HG03378 (cell line): ENCODE measurements at regions not wholly inside any gene's neighbourhood (a gene's known extent, or its start where the extent isn't known, plus 50 kb on each side); places are given as distances from the start of the nearest gene placed in this dataset.
A peak's percentile ranks its signal among the peaks of the same experiment; 100 is the strongest.
"Not testable (repeated sequence)": the region's sequence is repeated elsewhere in the genome, so short reads cannot be mapped to it uniquely, and the experiment has no call there.

Source experiments
- ATAC-seq: cut with Tn5 transposase; IDR thresholded peaks from one replicate; pipeline ENCODE4 v1.9.1; 2021; ENCODE audit warnings: mild to moderate bottlenecking, moderate library complexity; ENCODE audit not compliant: unreplicated experiment

- no peak for ATAC-seq
These were observed 133.9 kb upstream of the FOXN2 start for GRCh38 chr2:48180557-48180956.

DNA sequence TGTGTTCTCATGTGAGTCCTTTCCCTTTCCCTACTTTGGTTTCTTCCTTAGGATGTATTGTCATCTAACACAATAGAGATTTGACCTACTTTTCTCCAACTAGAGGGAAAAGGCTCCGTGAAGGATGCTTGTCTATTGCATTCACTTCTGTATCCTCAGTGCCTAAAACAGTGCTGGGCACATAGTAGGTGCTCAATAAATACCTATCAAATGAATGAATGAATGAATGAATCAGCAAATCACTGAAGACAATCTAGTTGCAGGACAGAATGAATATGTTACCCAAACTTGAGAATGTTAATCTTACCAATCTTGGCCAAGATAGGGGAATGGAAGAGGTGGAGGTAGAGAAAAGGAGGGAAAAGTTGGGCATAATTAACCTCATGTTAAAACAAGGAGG, 131.2 kb upstream of the FOXN2 start:
- ATAC-seq: no peak

GRCh38 chr2:48183991-48184390, 130.5 kb upstream of the FOXN2 start:
- no peak for ATAC-seq

DNA sequence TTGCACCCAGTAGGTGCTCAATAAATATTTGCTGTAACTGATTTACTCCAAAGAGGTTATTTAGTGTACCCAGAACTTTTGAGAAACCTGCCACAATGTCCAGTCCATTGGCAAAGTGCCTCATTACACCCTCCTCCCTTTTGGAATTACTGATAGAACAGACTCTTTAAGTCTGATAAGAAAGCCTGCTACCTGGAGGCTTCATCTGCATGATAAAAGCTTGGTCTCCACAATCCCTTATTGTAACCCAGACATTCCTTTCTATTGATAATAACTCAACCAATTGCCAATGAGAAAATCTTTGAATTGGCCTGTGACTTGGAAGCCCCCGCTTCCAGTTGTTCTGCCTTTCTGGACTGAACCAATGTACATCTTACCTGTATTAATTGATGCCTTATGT, 127.0 kb upstream of the FOXN2 start:
- no peak for ATAC-seq

DNA sequence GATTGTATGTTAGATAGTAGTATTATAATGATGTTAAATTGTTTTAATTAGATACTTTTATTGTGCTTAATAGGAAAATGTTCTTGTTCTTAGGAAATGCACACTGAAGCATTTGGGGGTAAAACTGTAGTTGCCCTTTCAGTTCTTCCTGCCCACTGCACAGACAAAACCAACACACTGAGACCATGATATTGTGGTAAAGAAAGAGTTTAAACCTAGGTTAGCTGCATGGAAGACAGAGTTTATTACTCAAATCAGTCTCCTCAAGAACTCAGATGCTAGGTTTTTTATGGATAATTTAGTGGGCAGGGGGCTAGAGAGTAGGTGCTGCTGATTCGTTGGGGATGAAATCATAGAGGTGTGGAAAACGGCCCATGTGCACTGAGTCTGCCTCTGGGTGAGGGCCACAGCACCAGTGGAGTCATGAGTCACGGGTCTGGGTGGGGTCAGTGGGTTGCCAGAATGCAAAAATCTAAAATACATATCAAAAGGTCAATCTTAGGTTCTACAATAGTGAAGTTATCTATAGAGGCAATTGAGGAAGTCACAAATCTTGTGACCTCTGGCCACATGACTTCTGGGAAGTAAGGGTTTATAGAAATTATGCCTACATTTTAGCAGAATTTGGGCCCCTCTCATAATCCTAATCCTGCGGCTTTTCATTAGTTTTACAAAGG, 124.8 kb upstream of the FOXN2 start:
- ATAC-seq: no peak

- ATAC-seq: no peak
These were observed 124.3 kb upstream of the FOXN2 start for GRCh38 chr2:48190230-48190629.

- no peak for ATAC-seq
These were observed 119.8 kb upstream of the FOXN2 start for GRCh38 chr2:48194641-48195040.

DNA sequence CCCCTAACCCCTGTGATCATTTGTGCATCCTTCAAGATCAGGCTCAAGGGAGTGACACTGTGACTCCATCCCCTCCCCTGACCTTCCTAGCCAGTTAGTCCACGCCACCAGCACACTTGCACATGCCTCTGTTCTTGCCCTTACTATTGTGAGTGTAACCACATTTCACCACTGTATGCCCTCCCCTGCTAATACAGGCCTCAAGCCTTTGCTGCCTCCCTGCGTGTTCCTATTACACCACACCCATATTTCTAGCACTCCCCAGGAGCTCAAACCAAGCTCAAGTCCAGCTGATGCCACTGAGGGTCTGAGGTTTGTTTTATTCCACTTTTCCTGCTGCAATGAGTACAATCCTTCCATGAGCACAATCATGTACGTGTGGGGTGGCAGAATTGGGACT, 119.3 kb upstream of the FOXN2 start:
- no peak for ATAC-seq

DNA sequence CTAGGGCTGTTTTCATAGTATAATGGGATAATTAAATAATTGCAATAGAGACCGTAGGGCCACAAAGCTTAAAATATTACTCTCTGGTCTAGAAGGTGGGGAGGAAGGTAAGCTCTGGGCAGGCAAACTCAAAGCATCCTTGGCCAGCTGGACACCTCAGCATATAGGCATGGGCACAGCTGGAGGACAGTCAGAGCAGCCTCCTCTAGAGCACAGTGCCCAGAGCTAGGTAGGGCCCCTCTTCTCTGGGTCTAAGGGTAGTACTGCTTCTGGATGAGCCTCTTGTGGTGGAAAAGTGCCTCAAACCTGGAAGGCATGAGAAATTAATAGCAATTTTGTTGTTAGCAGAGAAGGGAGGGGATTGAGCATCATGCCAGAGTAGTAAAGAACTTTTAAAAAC, 116.9 kb upstream of the FOXN2 start:
- no peak for ATAC-seq

GRCh38 chr2:48198371-48198770, 116.1 kb upstream of the FOXN2 start:
- no peak for ATAC-seq

DNA sequence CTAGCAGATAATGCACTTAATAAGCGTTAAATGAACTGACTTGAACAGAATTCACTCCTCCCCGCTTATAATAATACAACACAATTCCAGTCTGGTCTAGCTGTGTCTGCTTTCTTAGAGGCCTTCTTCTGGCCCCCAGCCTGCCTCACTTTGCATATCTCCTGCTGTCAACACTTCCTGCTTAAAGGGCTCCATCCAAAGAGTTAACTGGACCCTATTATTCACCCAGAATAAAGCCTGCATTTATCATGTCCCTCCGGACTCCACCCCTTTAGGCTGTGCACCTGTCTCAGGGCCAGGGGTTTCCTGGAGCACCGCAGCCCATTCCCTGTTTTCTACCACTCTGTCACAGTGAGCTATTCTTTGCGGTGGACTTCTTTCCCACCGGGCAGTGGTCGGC, 115.4 kb upstream of the FOXN2 start:
- ATAC-seq: no peak

- ATAC-seq: peak; percentile 54
These were observed 113.7 kb upstream of the FOXN2 start for GRCh38 chr2:48200620-48201293.

DNA sequence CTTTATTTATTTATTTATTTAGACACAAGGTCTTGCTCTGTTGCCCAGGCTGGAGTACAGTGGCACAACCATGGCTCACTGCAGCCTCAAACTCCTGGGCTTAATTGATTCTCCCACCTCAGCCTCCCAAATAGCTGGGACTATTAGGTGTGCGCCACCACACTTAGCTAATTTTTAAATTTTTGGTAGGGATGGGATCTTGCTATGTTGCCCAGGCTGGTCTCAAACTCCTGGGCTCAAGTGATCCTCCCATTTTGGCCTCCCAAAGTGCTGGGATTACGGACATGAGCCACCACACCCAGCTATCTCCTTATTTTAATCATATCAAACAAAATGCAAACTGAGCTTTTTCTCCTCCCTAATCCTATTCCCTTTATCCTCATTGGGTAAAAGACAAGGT, 113.0 kb upstream of the FOXN2 start:
- ATAC-seq: not testable (repeated sequence)

DNA sequence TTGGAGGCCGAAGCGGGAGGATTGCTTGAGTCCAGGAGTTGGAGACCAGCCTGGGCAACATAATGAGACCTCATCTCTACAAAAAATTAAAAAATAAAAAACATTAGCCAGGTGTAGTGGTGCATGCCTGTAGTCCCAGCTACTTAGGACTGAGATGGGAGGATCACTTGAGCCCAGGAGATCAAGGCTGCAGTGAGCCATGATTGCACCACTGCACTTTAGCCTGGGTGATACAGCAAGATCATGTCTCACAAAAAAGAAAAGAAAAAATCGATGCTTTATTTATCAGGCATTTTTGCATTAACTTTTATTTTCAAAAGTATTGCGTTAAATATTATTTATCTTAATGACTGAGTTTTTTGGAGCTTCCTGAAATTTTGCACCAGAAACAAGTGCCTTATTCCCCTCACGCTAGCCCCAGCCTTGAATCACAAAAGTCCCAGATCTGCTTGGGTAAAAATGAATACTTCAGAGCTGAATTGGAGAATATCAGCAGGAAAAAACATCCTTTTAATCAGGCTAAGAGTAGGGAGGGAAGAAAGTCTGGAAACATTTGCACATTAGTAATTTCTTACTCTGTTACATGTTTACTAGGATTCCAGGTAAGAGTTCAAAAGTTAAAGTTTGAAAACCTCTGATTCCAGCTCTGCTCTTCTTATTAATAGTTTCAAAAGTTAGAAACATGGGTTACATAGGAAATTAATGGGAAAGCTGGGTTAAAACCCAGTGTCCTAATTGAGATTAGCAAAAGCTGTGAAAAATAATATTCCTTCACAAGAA, 111.4 kb upstream of the FOXN2 start:
- ATAC-seq: no peak

DNA sequence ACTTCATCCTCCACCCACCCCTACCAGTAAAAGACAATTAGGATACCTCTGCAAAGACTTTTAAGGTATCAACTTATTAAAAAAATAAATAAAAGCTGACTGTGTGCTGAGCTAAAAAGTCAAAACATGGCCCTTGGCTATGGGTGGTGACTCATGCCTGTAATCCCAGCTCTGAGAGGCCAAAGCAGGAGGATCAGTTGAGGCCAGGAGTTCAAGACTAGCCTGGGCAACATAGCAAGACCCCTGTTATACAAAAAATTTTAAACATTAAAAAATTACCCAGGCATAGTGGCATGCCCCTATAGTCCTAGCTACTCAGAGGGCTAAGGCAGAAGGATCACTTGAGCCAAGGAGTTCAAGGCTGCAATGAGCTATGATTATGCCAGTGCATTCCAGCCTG, 110.8 kb upstream of the FOXN2 start:
- ATAC-seq: no peak

GRCh38 chr2:48204750-48205136, 109.7 kb upstream of the FOXN2 start:
- ATAC-seq: no peak

- peak; percentile 73 for ATAC-seq
These were observed 109.2 kb upstream of the FOXN2 start for GRCh38 chr2:48205137-48205798.

GRCh38 chr2:48206056-48206656, 108.3 kb upstream of the FOXN2 start:
- not testable (repeated sequence) for ATAC-seq

GRCh38 chr2:48207201-48207641, 107.3 kb upstream of the FOXN2 start:
- no peak for ATAC-seq

DNA sequence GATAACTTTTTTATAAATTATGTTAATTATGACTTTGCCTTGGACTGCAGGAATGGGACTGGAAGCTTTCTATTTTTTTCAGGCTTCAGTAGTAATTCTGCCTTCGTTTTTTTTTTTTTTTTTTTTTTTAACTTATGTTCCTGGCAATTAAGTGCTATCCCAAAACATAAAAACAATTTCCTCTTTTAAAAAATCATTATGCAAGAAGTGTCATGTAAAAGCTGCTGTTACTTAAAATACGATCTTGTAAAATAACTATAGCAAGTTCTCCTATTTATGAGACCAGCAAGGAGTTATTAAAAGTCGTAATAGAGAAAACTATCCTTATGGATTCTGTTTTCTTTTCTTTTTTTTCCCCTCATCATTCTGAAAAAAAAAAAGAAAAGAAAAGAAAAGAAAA, 106.6 kb upstream of the FOXN2 start:
- no peak for ATAC-seq
